ENCODE measurements at regions not wholly inside any gene's neighbourhood (a gene's known extent, or its start where the extent isn't known, plus 50 kb on each side); places are given as distances from the start of the nearest gene placed in this dataset.

DNA sequence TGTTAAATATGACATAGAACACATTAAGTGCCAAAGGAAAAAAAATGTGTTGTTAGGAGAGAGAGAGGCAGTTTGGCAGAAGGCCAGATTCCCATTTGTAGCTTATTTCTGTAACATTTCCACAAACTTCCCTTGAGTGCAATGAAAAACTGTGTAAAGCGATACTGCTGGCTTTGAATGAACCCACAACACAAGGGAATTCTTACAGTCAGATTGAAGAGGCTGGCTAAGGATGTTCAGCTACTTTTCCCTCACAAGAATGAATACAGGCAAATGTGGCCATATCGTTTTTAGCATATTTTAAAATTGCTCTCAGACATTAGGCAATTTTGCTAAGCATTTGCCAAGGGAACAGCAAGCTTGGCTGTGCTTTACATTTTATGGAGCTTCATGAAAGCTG is 614.1 kb upstream of the FZD8 start:
- no peak for TF ChIP-seq POLR2A (IDR thresholded peaks at IDR 0.05; ENCODE audit: extremely low read depth, insufficient read length)
- TF ChIP-seq, protein P1, sequence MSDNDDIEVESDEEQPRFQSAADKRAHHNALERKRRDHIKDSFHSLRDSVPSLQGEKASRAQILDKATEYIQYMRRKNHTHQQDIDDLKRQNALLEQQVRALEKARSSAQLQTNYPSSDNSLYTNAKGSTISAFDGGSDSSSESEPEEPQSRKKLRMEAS (IDR thresholded peaks at IDR 0.05; ENCODE audit: low read depth, low read length): no peak
- TF ChIP-seq, protein P2, sequence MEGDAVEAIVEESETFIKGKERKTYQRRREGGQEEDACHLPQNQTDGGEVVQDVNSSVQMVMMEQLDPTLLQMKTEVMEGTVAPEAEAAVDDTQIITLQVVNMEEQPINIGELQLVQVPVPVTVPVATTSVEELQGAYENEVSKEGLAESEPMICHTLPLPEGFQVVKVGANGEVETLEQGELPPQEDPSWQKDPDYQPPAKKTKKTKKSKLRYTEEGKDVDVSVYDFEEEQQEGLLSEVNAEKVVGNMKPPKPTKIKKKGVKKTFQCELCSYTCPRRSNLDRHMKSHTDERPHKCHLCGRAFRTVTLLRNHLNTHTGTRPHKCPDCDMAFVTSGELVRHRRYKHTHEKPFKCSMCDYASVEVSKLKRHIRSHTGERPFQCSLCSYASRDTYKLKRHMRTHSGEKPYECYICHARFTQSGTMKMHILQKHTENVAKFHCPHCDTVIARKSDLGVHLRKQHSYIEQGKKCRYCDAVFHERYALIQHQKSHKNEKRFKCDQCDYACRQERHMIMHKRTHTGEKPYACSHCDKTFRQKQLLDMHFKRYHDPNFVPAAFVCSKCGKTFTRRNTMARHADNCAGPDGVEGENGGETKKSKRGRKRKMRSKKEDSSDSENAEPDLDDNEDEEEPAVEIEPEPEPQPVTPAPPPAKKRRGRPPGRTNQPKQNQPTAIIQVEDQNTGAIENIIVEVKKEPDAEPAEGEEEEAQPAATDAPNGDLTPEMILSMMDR (IDR thresholded peaks at IDR 0.05; ENCODE audit: low read depth, low read length): no peak
